ENCODE measurements at regions not wholly inside any gene's neighbourhood (a gene's known extent, or its start where the extent isn't known, plus 50 kb on each side); places are given as distances from the start of the nearest gene placed in this dataset.

- TF ChIP-seq TAF1 (IDR thresholded peaks at IDR 0.05; ENCODE audit: low read depth, low read length) (no peak), POLR2AphosphoS5 (IDR thresholded peaks at IDR 0.05; ENCODE audit: low read depth, low read length) (no peak), SPI1 (IDR thresholded peaks at IDR 0.05; ENCODE audit: low read depth, low read length) (no peak)
These were observed 236.5 kb upstream of the IL12B start for GRCh38 chr5:159566832-159567231.
